GM13977 (cell line): ENCODE measurements at regions not wholly inside any gene's neighbourhood (a gene's known extent, or its start where the extent isn't known, plus 50 kb on each side); places are given as distances from the start of the nearest gene placed in this dataset.

ENCODE experiments used
- DNase-seq: peaks from one replicate; pipeline ENCODE4 v3.0.0; 2012; ENCODE audit warnings: low spot score
- in situ Hi-C: fragments of 300-500 bp; cut with MboI; formaldehyde crosslinking; loops from one replicate; pipeline ENCODE4 v1.12.0; 2022; ENCODE audit warnings: low sequenced_read_pairs, low pct_unique_long_range_greater_than_20kb, mixed read lengths, inconsistent platforms; ENCODE audit not compliant: unreplicated experiment
- TF ChIP-seq, protein P1 (sequence below): IDR thresholded peaks from 2 replicates; pipeline ENCODE4 v1.5.1; 2012; ENCODE audit warnings: mild to moderate bottlenecking, control low read depth; ENCODE audit not compliant: insufficient read depth; ENCODE audit errors: extremely low read depth, missing control alignments

DNA sequence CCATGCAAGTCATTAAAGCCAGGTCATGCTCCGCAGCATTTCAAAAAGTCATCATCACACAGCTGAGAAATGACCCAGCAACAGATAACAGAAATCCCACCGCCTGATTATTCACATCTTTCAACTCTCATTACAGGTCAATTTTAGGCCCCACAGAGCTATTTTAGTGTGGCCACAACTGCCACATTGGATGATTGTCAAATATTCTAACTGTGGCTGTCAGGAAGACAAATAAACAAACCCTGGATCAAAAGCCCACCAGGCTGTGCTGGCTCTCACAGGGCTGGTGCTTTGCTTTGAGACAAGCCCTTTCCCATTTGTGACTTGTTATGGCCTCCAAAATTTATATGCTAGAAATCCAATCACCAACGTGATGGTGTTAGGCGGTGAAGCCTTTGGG, 117.6 kb upstream of the CDC14C start:
- TF ChIP-seq, protein P1, sequence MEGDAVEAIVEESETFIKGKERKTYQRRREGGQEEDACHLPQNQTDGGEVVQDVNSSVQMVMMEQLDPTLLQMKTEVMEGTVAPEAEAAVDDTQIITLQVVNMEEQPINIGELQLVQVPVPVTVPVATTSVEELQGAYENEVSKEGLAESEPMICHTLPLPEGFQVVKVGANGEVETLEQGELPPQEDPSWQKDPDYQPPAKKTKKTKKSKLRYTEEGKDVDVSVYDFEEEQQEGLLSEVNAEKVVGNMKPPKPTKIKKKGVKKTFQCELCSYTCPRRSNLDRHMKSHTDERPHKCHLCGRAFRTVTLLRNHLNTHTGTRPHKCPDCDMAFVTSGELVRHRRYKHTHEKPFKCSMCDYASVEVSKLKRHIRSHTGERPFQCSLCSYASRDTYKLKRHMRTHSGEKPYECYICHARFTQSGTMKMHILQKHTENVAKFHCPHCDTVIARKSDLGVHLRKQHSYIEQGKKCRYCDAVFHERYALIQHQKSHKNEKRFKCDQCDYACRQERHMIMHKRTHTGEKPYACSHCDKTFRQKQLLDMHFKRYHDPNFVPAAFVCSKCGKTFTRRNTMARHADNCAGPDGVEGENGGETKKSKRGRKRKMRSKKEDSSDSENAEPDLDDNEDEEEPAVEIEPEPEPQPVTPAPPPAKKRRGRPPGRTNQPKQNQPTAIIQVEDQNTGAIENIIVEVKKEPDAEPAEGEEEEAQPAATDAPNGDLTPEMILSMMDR, result no peak
- no peak for DNase-seq
- in situ Hi-C loops, result no loop called here

DNA sequence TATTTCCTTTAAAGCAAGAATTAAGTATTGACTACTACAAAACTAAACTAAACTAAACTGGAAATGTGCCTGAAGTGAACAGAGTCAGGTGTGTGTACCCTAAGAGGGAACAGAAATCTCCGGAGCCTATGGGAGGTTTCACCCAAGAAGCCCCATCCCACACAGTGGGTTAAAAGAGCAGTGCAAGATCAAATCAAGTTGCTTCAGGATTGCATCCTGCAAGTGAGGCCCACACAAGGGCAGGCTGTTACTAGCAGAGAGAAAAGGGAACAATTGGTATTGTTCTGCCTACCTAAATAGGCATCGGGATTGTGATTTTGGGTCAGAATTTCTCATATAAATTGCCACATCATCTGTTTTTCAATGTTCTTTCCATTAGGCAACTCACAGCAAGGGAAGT, 113.3 kb upstream of the CDC14C start:
- no peak for DNase-seq
- in situ Hi-C loops, result no loop called here
- TF ChIP-seq, protein P1, result no peak

DNA sequence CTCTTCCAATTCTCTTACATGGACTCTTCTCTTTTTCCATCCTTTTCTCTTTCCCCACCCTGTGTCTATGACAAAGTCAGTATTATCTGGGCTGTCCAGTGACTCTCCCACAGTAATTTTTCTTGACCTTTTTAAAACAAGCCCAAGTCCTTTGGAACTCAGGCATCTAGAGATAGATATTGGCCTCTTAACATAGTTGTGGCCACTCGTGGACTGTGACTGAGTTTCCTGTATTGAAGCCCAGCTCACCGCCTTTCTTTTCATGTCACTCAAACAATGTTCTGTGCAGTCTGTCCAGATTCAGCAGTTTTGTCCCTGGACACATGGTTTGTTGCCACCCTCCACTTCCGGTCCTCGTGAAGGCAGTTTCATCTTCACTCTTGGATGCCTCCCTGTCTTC, 110.9 kb upstream of the CDC14C start:
- DNase-seq, result no peak
- in situ Hi-C loops, result no loop called here
- TF ChIP-seq, protein P1, result no peak

DNA sequence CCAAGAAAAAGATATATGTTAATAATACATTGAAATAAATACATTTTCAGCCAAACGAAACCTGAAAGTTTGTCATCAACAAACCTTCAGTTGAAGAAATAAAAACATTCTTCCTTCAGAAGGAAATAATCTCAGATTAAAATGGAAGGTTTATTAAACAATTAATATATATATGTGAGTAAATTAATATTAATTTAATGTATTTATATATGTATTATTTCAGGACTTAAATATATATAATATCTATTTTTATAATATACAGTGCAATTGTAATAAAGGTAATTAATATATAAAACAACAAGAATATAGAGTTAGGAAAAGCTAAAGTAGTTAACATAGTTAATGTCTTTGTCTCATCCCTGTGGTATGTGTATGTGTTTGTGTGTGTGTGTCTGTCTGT, 102.2 kb upstream of the CDC14C start:
- in situ Hi-C loops, result no loop called here
- TF ChIP-seq, protein P1, result no peak
- DNase-seq, result no peak

DNA sequence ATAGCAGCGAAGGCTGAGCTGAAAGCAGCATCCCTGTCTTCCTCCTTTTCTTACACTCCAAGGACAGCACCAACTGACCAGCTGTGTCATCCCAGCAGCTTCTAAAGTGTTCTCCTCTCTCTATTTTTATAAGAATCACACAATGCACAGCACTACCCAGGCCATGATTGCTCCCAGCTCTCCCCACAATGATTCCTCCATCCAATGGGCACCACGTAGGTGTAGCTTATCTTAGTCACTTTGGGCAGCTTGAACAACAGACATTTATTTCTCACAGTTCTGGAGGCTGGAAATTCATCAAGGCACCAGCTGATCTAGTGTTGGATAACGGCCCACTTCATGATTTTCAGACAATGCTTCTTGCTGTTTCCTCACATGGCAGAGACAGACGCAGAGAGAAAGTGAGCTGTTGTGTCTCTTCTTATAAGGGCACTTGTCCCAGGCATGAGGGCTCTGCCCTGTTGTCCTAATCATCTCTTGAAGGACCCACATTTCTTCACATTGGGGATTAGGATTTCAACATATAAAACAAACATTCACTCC, 92.0 kb upstream of the CDC14C start:
- TF ChIP-seq, protein P1, result no peak
- DNase-seq, result no peak
- in situ Hi-C loops, result no loop called here

DNA sequence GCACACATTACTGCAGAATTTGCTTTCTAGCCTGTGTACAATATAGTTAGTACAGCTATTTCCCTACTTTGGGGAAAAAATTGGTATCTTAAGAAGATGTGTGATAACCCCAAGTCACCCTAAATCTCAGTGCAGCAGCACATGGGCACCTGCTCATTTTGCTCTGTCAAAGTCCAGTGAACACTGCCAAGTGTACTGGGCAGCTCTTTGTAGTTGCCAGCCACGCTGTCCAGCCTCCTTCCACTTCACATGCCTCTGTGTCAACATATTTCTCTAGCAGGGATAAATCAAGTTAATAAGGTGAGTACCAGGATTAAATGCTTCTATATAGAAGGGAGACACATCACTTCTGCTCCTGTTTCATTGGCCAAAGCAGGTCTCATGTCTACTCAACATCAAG, 87.1 kb upstream of the CDC14C start:
- TF ChIP-seq, protein P1, result no peak
- in situ Hi-C loops, result no loop called here
- no peak for DNase-seq

DNA sequence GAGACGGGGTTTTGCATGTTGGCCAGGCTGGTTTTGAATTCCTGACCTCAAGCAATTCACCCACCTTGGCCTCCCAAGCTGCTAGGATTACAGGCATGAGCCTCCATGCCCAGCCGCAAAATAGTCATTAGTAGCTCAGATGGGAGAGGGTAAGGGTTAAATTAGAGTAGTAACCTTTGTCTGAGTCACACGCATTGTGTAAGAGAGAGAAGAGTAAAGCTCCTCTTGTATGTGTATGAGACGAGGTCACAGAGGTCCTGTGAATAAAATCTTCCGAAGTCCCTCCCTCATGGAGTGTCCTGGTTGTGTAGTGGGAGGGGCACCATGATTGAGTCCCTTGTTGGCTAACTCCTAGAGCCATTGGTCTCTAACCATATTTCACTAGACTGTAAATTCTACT, 85.2 kb upstream of the CDC14C start:
- no peak for DNase-seq
- in situ Hi-C loops, result no loop called here
- TF ChIP-seq, protein P1, result no peak
